GM12873 (cell line): ENCODE measurements at regions not wholly inside any gene's neighbourhood (a gene's known extent, or its start where the extent isn't known, plus 50 kb on each side); places are given as distances from the start of the nearest gene placed in this dataset.

Experiments used
- CTCF ChIP-seq: IDR thresholded peaks from 2 replicates; pipeline ENCODE4 v1.5.1; 2012; ENCODE audit warnings: low read depth, mild to moderate bottlenecking, moderate library complexity, low read length, control low read depth; ENCODE audit not compliant: insufficient read depth; ENCODE audit errors: missing control alignments

DNA sequence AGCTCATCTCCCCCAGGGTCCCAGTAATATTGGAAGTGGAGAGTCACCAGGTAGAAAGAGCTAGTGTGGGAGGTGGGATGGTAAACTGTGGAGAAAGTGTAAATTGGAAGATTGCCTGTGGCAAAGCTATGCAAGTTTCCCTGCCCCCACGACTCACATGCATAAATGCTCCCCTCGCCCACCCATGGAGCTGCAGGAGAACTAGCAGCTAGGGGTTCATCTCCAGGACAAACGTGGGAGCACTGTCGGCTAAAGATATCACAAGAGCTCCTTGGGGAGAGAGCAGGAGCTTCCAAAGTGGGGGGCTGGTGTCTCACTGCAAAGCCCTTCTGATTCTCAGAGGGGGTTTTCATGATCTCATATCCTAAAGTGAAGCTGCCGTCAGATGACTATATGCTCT lies 91.4 kb upstream of the PLCL2 start:
- no peak for TF ChIP-seq CTCF

- TF ChIP-seq CTCF: no peak
These were observed 90.5 kb upstream of the PLCL2 start for GRCh38 chr3:16794257-16794656.

DNA sequence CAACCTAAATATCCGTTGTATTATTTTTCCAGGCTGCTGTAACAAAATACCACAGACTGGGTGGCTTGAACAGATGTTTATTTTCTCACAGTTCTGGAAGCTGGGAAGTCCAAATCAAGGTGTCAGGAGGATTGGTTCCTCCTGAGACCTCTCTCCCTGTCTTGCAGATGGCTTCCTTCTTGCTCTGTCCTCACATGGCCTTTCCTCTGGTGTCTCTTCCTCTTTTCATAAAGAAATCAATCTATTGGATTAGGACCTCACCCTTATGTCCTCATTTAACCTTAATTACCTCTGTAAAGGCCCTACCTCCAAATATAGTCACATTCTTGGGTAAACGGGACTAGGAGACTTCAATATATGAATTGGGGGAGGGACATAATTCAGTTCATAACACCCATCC lies 89.2 kb upstream of the PLCL2 start:
- TF ChIP-seq CTCF: no peak

GRCh38 chr3:16797831-16798230 lies 86.9 kb upstream of the PLCL2 start:
- TF ChIP-seq CTCF: no peak

GRCh38 chr3:16798738-16799137 lies 86.0 kb upstream of the PLCL2 start:
- TF ChIP-seq CTCF: no peak

DNA sequence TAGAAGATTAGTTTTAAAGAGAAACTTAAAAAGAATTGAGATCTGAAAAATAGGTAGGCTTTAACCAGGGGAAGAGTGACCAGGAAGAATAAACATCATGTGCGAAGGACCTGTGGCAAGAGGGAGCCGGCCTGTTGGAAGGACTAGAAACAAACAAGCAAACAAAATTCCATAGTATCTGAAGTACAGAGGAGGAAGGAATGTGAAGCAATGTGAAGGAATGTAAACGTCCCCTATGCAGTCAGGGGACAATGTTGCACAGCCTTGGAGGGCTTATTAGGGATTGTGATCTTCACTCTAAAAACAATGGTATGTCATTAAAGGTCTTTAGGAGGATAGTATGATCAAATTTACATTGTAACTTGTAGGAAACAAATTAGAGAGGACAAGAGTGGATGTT lies 84.4 kb upstream of the PLCL2 start:
- TF ChIP-seq CTCF: no peak

GRCh38 chr3:16801223-16801622 lies 83.5 kb upstream of the PLCL2 start:
- no peak for TF ChIP-seq CTCF

DNA sequence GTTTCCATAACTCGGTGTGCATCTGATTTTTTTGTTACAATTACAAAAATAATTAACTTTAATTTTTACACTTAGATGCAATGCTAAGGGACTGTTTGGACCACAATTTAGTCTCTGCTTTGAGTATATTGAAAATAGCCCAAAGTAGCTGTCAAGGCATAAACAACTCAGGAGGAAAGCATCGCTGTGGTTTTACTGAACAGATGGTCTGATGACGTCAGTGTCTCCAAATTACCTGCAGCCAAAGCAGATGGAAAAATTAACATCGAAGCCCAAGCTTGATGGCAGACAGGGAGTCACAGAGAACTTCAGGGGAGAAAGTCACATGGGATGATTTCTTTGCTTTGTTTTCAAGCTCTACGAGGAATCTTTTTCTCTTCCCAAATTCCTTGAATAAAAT lies 83.1 kb upstream of the PLCL2 start:
- no peak for TF ChIP-seq CTCF
